GM13977 (cell line): ENCODE measurements at regions not wholly inside any gene's neighbourhood (a gene's known extent, or its start where the extent isn't known, plus 50 kb on each side); places are given as distances from the start of the nearest gene placed in this dataset.

Experiments
- DNase-seq: peaks from one replicate; pipeline ENCODE4 v3.0.0; 2012; ENCODE audit warnings: low spot score
- in situ Hi-C: fragments of 300-500 bp; cut with MboI; formaldehyde crosslinking; loops from one replicate; pipeline ENCODE4 v1.12.0; 2022; ENCODE audit warnings: low sequenced_read_pairs, low pct_unique_long_range_greater_than_20kb, mixed read lengths, inconsistent platforms; ENCODE audit not compliant: unreplicated experiment
- TF ChIP-seq, protein P1 (sequence below): IDR thresholded peaks from 2 replicates; pipeline ENCODE4 v1.5.1; 2012; ENCODE audit warnings: mild to moderate bottlenecking, control low read depth; ENCODE audit not compliant: insufficient read depth; ENCODE audit errors: extremely low read depth, missing control alignments

DNA sequence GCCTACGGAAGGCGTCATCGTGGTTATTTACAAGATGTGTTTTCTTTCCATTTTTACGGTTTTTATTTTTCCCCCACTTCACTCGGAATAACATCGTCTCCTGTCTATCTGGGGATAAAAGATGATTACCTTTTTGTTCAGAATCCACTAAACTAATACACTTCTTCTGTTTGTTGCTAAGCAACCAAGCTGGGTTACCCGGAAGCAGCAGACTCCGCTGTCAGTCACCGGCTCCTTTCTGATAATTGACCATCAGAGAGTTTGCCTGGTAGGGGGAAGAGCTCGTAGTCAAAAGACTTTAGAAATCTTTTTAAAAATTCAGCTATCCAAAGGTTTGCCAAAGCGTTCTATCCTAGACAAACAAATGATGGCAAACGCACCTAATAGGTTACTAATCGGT is 75.0 kb upstream of the SFMBT2 start:
- in situ Hi-C loops, result no loop called here
- no peak for DNase-seq
- TF ChIP-seq, protein P1, sequence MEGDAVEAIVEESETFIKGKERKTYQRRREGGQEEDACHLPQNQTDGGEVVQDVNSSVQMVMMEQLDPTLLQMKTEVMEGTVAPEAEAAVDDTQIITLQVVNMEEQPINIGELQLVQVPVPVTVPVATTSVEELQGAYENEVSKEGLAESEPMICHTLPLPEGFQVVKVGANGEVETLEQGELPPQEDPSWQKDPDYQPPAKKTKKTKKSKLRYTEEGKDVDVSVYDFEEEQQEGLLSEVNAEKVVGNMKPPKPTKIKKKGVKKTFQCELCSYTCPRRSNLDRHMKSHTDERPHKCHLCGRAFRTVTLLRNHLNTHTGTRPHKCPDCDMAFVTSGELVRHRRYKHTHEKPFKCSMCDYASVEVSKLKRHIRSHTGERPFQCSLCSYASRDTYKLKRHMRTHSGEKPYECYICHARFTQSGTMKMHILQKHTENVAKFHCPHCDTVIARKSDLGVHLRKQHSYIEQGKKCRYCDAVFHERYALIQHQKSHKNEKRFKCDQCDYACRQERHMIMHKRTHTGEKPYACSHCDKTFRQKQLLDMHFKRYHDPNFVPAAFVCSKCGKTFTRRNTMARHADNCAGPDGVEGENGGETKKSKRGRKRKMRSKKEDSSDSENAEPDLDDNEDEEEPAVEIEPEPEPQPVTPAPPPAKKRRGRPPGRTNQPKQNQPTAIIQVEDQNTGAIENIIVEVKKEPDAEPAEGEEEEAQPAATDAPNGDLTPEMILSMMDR, result no peak

DNA sequence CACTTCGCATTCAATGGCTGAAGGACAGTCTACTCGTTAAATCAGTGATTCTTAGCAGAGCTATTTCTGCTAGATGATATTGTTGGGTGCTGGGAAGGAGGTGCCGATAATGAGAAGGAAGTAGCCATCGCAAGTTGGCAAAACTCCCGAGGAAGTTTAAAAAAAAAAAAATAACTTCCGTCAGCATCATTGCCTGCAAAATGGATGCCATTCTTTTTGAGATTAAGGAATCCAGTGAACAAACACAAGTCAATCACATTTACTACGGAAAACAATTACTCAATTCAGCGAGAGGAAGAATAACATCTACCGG is 74.4 kb upstream of the SFMBT2 start:
- in situ Hi-C loops, result no loop called here
- DNase-seq, result no peak
- TF ChIP-seq, protein P1, result no peak

DNA sequence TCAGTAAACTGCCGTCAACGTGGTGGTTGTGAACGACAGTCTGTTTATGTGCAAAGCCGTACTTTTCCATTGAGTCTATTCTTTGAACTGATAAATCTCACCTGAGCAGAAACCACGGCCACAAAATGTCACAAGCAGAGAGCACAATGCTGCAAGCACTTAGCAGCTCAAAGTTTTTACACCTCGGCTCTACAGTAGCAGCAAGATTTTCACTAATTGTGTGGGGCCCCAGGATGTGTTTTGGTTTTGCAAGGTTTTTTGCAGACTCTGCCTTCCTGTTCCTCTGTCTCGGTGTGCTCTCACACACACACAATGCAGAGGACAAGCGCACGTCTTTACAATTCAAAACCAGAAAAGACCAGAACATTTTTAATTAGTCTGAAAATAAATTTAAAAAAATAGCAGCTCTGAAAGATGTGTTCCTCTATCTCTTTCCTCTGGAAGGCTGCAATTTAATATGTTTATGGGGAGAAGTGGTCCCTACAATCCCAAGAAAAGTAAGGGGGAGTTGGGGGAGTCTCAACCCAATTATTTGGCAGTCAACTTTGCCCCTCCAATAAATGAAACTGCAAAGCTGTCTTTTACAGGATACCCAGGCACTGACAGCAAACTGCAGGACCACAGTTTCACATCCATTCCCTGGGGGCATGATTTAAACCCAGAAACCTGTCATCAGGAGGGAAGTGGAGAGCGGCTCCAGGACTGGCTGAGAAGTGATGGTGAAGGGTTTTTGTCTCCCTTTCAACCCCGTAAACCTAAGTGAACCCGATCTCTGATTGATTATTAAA is 73.8 kb upstream of the SFMBT2 start:
- in situ Hi-C loops, result no loop called here
- TF ChIP-seq, protein P1, result no peak
- peak; percentile 26 for DNase-seq

DNA sequence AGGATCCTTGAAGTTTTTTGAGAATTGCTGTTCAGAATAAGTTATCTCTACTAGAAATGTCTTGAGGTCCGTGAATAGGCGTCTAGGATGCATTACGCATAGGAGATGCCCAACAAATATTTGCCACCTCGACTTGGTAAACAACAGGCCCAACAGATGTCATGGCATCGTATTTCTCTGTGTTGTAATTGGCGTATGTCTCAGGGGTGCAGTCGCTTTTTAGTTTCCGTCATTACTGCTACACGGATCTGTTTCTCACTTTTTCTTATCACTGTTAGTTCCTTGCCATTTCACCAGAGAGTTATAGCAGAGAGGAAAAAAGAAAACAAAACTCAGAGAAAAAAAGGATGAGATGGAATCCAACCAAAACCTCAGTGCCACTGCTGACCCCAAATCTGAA is 73.0 kb upstream of the SFMBT2 start:
- DNase-seq, result no peak
- TF ChIP-seq, protein P1, result no peak
- in situ Hi-C loops, result no loop called here

DNA sequence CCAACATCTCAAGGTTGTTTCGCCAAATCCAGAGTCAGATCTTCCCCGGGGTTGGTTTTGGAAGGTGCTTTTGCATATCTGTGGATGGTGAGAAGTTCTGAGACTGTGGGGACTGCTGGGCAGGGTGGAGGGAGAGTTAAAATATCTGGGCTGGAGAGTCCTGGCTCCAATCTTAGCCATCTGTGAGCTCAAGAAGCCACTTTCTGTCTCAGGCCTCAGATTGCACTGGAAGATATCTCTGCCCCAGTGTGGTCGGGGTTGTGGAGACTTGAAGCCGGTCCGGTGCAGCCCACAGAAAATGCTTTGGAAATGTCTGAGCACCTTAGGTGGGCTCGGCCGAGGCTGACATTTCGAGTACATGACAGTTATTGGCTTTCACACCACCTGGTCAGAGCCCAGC is 72.2 kb upstream of the SFMBT2 start:
- in situ Hi-C loops, result no loop called here
- DNase-seq, result no peak
- TF ChIP-seq, protein P1, result no peak

DNA sequence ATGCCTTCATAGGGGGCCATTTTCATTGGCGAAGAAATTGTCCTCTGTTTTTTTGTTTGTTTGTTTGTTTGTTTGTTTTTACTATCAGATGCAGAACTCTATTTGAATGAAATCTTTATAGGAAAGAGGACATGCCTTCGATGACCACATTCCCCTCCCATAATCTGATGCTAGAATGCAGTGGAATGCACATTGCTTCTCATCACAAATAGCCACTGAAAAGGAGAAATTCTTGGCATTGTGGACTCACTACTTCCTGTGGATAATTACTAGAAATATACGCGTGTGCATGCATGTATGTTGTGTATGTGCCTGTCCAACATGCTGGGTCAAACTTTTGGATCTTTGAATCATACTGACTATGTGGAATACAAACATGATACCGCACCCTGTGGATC is 70.5 kb upstream of the SFMBT2 start:
- no peak for DNase-seq
- TF ChIP-seq, protein P1, result no peak
- in situ Hi-C loops, result no loop called here
